ENCODE measurements at regions not wholly inside any gene's neighbourhood (a gene's known extent, or its start where the extent isn't known, plus 50 kb on each side); places are given as distances from the start of the nearest gene placed in this dataset.
"Not testable (repeated sequence)": the region's sequence is repeated elsewhere in the genome, so short reads cannot be mapped to it uniquely, and the experiment has no call there.

DNA sequence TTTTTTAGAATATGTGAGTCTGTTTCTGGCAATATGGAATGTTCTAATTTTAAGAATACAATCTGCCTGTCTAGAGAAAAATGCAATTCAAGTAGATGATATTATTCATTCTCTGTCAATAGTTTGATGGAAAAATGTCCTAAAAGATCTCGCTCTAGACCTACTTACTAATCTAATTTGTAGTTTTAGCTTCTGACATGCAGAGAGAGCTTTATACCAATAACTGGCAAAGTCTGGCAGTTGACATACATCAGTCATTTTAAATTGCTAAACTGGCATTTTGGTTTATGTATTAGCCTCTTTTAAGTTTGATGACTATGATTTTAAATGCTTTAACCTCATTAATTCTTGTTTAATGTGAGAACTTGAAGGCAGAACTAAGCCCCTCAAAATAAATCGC lies 355.0 kb upstream of the CDH10 start:
- DNase-seq, result no peak

DNA sequence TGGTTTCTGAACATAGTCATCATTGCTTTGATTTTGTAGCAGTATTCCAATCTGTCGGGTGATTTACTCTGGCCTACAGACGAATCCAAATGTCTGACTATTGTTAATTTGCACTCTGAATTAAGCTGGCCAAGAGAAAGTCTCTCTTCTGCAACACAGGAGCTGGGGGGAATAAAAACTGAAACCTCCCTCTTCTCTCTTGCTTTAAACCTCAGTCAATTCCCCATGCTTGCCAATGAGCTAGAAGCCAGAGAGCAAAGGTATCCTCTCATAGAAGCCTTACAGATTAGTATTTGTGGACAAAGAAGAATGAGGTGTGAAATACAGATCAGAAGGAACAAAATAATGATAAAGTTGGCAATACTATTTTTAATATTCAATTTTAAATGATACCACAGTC lies 353.9 kb upstream of the CDH10 start:
- DNase-seq, result no peak

DNA sequence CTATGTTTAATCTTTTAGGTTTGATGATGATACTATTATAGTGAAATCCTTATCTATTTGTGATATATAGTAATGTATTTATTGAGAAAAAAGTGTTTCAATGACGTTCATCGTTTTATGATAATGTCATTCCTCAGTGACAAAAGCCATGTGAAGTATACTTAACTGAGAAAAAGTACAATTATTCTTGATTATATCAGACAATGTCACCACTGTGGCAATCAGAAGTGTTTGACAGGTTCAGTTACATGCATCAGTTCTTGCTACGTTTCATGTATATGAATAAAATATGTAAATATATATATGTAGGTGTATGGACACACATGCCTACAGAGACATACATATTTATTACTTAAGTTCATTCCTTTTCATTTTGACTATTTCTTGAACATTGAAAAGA lies 341.5 kb upstream of the CDH10 start:
- DNase-seq, result no peak

DNA sequence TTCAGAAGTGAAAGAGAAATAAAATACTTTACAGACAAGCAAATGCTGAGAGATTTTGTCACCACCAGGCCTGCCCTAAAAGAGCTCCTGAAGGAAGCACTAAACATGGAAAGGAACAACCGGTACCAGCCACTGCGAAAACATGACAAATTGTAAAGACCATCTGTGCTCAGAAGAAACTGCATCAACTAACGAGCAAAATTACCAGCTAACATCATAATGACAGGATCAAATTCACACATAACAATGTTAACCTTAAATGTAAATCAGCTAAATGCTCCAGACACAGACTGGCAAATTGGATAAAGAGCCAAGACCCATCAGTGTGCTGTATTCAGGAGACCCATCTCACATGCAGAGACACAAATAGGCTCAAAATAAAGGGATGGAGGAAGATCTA lies 333.8 kb upstream of the CDH10 start:
- DNase-seq, result not testable (repeated sequence)

DNA sequence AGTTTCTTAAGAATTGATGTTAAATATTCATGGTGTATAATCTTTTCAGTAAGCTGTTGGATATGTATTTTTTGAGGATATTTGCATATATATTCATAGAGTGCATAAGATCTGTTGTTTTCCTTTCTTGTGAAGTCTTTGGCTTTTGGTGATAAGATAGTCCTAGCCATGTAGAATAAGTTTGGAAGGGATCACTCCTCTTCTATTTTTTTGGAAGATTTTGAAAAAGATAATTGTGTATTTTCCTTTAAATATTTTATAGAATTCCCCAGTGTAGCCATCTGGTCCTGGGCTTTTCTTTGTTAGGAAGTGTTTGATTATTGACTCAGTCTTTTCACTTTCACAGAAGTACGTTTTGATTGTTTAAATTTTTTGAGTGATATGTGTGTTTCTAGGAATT lies 318.8 kb upstream of the CDH10 start:
- DNase-seq, result no peak

DNA sequence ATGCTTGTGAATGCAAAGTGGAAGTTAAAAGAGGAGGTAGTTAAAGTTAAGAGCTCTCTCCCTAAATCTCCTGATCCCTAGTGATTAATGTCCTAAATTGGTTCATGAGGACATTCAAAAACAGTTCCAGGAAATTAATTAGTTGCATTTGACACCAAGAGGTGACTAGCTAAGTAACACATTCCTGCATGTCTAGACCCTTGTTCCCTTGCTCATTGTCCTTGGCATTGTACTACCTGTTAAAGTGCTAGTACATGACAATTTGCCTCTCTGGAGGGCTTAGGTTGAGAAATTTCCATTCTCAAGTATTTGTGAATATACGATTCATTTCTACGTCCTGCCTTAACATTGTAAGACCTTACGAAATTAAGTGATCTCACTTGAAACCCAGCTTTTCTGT lies 278.6 kb upstream of the CDH10 start:
- DNase-seq, result no peak

DNA sequence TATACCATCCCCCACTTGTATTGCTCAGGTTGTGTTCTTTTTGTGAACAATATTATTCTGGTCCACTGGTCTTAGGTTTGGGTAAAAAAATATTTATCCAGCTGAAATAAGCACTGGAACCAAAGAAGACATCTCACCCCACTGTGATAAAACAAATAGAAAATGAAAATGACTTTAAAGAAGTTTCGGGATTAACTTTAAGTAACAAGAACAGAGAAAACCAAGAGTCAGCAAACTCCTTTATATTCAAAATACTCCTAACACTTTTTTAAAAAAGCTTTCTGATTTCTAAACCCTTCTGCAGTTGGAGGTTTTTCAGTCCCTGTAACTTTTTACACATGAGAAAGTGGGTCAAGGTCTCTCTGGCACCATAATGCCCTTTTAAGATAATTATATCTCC lies 273.9 kb upstream of the CDH10 start:
- no peak for DNase-seq

DNA sequence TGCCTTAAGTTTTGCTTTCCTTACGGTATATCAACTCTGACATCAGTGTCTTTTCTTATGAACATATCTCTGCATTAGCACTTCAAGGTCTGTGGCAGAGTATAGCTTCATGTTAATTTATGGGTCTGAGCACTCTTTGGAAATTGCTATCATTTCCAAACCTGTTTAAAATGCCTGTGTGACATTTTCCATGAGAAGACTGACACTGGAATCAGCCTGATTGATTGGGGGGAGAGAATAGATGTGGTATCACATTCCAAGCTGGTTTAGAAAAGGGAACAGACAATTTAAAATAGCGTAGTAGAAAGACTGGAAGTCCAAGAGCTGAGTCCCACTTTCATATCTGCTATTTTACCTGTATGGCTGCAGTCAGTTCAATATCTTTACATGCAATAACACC lies 272.1 kb upstream of the CDH10 start:
- no peak for DNase-seq

DNA sequence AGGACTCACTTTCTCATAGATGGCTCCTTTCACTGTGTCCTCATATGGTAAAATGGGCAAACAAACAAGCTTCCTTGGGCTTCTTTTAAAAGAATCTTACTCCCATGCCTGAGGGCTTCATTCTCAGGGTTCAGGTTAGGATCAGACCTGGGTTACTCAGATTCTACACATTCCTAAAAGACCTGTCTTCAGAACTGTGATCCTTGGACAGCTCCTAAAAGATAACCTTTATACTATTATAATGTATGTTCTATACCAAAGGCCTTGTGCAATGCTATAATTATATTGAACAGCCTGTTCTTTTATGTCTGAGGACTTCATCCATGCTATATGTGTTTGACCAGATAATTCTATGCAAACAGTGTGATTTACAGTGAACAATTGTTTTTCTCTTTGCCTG lies 264.4 kb upstream of the CDH10 start:
- DNase-seq, result no peak

DNA sequence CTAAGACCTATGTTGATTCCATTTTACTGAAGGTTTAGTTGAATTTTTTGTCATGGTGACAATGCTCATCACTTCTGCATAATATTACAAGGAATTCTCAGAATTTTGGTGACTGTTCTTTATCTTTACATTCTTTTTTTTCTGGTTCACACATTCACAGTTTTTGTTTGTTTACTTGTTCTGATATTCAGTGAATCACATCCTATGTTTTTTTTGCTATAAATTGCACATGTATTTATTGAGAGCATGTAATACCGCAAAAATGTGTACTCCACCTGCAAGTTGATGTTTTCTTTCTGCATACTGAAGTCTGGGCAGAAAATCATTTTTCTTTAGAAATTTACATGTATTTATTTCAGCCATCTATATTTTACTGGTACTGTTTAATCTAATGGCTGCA lies 261.9 kb upstream of the CDH10 start:
- no peak for DNase-seq

DNA sequence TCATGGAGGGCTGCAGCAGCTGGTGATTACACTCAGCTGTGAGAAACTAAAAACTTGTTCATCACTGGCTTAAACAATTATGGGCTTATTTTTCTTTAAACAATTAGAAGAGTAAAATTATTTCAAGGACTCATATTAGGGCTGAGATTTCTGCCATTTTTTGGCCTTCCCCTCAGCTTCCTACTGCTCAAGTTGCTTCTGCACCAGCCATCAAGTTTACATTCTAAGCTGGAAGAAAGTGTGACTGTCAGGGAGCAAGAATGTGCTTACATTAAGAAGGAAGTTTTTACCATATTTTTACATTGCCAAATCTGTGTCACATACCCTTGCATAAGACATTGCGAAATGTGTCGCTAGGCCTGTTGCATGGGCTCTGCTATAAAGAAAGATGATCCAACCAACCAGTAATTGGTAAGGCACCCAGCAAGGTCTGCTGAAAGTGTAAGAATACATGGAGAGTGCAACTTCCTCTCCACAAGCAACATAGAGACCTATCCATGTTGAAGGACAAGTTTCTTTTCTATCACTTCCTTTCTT lies 260.3 kb upstream of the CDH10 start:
- DNase-seq, result no peak

DNA sequence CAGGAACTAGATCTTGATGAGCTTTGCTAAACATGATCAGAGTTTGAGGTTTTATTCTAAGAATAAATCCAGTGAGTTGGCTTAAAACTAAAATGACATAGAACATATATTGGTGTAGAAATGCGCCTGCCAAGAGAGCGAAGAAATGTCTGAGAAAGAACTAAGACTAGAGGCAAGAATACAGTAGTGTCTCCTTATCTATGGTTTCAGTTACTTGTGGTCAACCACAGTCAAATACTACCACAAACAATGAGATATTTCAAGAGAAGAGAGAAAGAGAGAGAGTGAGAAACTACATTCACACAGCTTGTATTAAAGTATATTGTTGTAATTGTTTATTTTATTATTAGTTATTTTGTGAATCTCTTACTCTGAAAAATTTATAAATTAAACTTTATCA lies 254.4 kb upstream of the CDH10 start:
- DNase-seq, result no peak

DNA sequence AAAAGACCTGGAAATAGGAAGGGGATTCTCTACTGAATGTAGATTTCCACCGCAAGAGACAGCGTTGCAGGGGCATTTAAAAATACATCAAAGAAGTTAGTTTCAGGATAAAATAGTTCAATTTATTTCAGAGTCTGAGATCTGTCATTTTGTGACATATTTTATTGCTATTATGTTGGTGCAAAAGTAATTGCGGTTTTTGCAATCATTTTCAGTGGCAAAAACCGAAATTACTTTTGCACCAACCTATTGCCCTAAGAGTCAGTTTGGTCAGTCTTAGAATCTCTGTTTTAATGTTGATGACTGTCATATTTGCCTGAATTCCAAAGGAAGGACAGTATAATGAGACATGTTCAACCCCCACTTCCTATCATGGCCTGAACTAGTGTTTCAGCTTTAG lies 219.5 kb upstream of the CDH10 start:
- no peak for DNase-seq

DNA sequence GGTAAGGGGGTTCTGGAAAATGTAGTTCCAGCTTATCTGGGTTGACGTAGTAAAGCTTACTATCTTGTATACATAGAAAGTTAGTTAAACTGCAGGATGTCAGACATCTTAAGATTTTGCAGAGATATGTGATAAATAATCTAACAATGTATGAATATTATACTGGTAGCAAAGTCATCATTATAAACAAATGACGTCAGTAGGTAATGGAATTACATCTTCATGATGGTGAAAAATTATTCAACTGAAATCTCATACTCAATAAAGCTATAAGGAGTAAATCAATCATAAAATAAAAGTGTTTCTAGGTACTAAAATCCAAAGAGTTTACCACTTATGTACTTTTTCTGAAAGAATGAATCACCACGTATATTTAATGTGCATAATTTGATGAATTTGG lies 217.3 kb upstream of the CDH10 start:
- no peak for DNase-seq

DNA sequence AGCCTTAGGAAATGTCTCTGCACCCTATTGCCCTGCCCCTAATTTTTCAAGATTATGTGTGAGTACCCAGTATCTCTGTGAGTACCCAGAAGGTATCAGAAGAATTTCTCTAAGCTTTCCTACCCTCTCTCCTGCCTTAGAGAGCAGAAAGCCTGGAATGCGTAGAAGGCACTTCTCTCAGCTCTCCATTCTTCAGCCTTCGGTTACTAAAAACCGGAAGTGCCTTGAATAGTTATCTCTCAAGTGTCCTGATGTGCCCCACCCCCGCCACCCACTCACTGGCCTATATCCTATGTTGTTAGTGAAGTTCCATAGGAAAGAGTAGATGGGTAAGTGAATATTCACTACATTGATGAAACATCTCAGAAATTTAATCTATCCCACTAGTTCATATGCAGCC lies 210.7 kb upstream of the CDH10 start:
- no peak for DNase-seq

DNA sequence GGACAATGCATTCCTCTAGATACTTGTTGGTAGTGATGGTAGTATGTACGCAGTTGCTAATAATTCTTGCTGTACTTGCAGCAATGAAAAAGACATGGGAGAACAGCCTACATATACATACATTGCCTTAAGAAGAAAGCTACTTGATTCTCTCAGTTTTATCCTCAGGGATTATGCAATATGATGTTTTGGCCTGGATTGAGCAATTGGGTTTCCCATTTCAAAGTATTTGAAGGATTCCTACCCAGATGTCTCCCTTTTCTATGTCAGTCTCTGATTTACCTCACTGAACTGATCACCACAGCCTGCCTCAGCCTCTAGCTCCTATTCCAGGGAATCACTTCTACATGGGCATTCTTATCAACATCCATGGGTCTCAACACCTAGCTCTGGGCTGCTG lies 210.1 kb upstream of the CDH10 start:
- no peak for DNase-seq

DNA sequence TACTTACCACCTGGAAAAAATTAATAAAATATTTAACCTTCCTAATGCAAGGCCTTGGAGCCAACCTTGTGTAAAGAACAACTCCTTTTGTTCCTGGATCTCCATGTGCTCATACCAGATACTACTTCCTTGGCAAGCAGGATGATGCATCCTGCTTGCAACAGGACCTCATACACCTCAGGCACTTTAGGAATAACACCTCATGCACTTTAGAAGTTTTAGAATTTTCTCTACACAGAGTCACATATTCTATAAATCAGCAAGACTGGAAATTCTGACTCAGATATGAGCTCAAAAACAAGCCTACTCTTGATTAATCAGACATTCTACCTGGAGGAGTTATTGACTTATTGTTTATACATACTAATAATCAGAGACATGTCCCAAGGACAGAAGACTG lies 209.6 kb upstream of the CDH10 start:
- no peak for DNase-seq

DNA sequence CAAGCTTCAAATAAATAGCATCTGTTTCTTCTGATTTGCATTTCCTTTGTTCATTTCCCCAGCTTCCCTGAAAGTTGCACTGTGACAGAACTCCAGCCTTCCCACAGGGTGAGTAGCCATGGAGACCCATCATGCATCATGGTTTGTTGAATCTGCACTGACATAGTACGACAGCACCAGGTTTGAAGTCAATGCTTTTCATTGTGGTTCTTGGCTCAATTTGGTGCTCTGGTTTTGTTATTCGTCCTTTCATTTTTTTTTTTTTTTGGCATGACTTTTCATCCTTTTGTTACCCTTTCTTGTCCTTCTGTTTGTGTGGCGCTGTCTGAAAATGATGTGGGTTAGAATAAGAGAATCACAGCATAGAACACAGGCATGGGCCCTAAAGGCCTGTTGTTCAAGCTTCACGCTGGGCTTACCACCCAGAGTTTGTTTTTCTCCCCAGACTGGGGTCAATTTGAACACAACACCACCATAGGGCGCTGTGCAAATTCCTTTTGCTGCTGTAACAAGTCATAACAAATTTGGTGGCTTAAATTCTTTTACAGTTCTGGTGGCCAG lies 206.2 kb upstream of the CDH10 start:
- no peak for DNase-seq

DNA sequence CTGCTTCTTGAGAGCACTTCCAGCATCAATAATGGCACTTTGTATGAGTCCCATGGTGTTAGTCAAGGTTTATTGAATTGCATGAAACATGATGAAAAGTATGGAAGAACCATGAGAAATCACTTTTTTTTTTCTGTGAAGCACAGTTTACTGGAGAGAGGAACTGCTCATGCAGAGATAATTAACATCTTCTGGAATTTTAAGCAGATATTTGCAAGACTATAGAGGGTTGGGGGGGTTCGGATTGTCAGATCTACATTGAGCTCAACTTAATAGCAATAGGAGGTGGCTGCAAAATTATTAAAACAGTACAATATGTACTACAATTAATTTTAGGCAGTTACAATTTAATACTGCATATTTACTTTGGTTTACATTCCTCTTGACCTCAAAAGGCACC lies 204.4 kb upstream of the CDH10 start:
- no peak for DNase-seq

DNA sequence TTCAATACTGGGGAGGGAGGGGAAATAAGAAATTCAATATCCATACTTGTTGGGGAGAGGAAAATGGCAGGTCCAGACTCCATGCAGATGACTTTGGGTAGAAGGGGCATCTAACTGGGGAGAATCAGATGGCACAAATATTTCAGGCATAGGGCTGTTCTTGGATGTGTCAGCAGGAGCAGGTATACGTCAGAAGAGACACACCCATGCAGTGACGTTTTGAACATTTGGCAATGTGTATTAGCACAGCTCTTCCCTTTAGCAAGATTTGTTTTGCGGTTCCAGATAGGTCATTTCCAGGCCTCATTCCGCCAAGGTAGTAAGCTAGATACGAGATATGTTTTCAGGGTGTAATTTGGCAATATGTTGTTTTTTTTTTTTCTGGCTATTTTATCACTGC lies 187.2 kb upstream of the CDH10 start:
- DNase-seq, result no peak

DNA sequence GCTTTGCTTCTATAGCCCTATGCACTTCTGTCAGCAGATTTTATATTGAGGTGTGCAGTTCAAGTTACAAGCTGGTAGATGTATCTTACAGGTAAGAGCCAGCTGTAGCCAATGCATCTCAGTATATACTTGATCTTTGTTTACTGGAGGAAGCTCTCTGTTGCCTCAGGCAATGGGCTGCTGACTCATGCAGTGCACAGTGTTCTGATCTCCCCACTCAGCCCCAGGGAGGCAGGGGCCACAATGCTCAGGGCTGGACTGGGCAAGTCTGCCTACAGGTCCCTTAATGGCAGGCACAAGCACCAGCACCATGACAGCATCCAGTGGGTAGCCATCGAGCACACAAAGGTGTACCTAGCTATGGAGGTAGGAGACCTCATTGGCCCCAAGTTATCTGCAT lies 178.8 kb upstream of the CDH10 start:
- no peak for DNase-seq

DNA sequence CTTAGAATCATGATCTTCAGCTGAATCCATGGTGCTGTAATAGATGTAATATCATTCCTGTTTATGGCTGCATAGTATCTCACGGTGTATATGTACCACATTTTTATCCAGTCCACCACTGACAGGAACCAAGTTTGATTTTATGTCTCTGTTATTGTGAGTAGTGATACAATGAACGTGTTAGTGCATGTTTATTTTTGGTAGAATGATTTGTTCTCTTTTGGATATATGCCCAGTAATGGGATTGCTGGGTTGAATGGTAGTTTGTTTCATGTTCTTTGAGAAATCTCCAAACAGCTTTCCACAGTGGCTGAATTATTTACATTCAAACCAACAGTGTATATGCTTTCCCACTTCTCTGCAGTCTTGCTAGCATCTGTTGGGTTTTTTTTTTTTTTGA lies 175.1 kb upstream of the CDH10 start:
- DNase-seq, result no peak

DNA sequence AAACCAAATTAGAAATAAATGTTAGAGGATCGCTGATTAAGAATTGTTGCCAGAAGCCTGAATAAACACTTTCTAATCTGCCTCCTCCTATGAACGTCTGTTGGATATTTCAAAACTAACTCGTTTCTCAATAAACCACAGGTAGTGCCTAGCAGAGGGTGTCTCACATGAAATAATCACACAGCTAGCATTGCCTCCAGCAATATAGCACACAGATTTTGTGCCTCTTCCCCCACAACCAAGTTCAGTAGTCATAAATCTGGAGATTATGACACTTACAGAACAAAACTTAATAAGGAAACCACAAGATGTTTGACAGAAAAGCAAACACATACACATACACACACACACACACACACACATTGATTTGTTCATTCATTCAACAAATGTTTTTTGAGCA lies 173.2 kb upstream of the CDH10 start:
- DNase-seq, result no peak

DNA sequence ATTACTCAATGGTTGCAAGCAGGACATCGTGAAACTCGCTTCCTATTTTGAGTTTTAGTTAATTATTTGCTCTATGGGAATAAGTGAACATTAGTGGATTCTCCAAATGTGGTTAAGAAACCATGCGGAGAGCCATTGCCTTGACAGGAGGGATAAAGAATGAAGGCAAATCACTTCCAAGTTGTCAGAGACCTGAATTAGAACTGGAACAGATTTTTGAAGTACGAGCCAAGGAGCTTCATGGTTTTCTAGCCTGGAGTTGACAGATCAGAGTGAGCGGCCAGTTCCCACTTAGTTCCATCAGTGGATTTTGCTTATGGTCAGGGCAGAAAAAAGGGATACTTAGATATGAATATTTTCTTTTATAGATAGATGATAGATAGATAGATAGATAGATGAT lies 171.4 kb upstream of the CDH10 start:
- DNase-seq, result no peak

DNA sequence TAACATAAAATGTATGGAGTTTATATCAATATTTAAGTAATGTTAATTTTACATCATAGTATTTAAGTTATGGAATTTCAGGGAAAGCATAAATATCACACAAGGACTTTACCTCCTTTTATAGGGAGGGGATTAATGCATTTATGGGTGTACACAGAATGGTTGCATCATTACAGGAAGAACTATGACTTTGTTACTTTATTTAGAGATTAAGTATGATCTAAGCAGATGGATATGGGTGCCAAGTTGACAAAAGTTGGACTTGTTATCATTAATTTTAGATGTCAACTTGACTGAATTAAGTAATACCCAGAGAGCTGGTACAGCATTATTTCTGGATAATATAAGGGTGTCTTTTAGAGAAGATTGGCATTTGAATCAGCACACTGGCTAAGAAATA lies 160.5 kb upstream of the CDH10 start:
- no peak for DNase-seq

DNA sequence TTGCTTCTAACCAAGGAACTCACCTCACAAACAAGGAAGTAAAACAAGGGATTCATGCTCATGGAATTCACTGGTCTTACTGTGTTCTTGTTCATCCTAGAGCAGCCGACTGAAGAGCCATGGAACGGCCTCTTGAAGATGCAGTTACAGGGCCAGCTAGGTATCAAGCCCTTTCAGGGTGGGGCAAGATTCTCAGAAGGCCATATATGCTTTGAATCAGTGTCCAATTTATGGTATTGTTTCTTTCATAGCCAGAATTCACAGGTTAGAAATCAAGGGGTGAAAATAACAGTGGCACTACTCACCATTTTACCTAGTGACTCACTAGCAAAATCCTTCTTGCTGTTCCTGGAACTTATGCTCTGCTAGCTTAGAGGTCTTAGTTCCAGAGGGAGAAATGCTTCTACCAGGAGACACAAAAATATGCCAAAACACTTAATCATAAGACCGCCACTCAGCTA lies 159.5 kb upstream of the CDH10 start:
- DNase-seq, result no peak

Data from NCI-H2107 (cell line).